Activated CD4-positive, alpha-beta T cell treated with anti-CD3 and anti-CD28 coated beads, Interleukin-2, amount 50 U/mL, for 48 hours (primary cell): ENCODE measurements at regions not wholly inside any gene's neighbourhood (a gene's known extent, or its start where the extent isn't known, plus 50 kb on each side); places are given as distances from the start of the nearest gene placed in this dataset.

Experiments used
- DNase-seq, 2 experiments: peaks; one replicate each; pipeline ENCODE4 v3.0.0-alpha.2; 2020

DNA sequence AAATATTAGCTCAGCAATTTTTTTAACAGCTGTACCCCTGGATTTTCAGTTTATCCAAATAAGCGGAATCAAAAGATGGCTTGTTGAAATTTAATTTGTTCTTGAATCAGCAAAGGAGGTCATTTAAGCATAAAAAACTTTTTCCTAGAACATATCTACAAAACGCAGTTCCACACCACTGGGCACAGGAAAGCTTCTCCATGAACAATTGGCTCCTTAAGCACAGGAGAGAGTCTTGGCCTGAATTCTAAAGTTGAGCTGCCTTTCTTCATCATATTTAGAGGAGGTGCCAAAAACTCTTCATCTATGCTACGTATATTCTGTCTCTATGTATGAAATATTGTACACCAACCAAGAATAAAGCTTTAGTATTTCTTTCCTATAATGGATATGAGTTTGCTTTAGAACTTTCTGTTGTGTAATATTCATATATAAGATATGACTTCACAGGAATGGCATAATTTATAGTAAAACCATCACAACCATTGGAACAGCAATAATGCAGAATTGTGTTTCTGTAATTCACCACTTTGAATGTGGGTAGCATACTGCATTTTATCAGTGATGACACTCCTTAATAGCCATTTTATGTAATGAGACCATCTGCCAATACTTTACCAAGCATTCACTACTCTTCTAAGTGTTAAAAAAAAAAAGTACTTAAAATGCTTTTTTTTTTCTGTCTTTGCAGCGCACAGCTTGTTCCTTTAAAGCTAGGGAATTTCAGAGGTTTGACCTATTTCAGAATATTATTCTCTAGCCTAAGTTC lies 263.7 kb downstream of the SLITRK6 start:
- no peak for DNase-seq

GRCh38 chr13:85533911-85534310 lies 265.3 kb downstream of the SLITRK6 start:
- no peak for DNase-seq

DNA sequence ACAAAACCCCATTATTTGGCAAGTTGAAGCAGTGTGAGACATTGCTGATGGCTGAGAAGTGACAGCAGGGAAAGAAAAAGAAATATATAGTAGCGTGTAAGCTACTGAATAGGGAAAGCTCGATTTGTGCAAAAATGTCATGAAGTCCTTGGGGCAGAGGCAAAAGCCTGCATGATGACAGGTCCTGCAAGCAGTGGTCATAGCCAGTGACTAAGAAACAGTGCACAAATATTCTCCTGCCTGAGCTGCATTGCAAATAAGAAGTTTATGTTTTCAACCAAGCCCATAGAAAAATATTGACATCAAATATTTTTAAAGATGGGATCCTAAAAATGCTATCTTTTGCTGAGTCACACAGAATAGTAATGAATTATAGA lies 270.0 kb downstream of the SLITRK6 start:
- no peak for DNase-seq

DNA sequence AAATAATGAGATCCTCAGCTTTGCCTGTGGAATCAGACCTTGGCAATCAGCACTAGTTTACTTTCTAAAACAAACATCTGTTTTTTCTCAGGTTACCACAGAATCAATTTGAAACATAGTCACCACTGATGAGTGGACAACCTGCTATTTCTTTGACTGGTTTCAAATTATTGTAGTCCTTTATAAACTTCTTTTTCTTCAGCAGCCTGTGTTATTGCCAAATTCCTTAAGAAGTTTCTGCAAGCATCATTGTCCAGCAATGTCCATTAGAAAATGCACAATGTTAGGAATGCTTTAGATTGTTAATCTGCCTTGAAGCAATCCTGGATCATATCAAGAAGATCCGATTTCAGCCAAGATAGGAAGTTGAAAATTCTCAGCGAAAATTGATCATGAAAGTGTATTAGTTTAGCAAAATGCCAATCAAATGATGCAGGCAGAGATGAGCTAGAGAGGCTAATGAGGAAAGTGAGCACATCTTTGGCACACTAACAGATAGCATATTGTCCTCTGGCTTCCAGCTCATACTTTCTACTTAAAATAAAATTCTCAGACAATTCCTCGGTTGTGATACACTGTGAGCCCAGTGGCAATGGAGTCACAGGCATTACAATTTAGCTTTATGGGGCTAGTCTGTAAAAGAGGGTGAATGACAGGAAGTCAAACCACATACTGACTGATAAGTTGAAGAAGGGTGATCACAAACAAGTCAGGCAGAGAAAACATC lies 270.6 kb downstream of the SLITRK6 start:
- no peak for DNase-seq

DNA sequence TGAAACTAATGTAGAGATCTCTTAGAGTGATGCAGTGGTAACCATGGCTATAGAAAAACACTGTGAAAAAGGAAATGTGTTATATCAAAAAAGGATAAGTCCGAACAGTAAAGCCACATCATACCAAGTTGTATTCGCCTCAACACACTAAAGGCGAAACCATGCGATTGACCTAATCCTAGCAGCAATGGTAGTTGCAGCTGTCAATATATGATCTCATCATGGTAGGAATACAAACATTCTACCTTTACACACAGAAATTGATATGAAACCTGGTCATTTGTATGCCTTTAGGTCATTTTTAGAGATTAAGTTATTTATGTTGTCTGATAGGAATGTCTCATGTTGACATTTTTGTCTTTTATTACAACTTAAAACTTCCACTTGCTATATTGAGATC lies 271.9 kb downstream of the SLITRK6 start:
- DNase-seq = no peak

DNA sequence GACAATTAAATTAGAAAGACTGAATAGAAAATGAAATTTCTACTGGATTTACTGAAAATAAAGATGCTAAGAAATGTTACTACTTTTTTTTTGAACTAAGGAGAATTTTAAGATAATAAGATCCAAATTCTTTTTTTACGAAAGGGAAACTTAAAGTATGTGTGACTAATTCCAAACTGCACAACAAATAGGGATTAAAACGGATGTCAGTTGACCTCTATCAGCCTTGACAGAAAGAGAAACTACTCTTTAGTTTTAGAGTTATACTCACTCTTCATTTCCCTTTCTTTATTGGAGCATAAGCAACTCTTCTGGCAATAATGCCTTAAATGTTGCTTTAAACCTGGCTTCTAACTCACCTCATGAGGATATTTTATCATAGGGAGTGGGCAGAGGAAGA lies 273.8 kb downstream of the SLITRK6 start:
- DNase-seq = no peak

DNA sequence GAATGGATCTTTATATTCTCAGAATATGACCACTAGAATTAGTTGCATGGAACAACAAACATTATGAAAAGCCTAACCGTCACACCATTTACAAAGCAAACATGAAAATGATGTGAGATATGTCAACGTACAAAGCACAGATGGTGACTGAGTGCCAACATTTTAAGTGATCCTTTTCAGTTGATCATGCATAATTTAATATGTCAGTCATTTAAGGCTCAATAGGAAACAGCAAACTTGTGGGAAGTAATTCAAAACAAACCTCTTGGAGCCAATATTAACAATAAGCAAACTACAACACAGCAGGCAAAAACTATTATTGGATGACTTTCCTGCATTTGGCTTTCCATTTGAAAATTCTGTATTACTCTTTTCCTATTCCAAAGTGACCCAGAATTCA lies 277.6 kb downstream of the SLITRK6 start:
- no peak for DNase-seq

GRCh38 chr13:85520445-85520844 lies 278.8 kb downstream of the SLITRK6 start:
- DNase-seq = no peak

GRCh38 chr13:85519363-85519762 lies 279.9 kb downstream of the SLITRK6 start:
- no peak for DNase-seq

DNA sequence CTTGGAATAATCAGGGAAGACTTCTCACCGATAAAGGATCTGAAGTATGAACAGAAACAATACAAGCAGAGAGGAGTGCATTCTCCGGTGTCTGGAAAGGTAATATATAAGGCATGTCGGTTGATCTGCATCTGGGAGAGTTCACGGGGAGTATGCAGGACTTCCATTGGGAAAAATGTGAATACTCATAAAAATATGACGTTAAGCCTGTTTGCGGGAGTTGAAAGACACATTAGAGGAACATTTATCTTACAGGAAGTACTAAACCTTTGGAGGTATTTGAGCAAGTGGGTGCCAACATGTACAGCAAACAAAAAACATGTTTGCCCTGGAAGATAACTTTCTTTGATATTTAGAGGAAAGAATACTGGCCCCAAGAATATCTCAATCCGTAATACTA lies 286.8 kb downstream of the SLITRK6 start:
- no peak for DNase-seq

GRCh38 chr13:85509512-85509911 lies 289.7 kb downstream of the SLITRK6 start:
- DNase-seq = no peak

DNA sequence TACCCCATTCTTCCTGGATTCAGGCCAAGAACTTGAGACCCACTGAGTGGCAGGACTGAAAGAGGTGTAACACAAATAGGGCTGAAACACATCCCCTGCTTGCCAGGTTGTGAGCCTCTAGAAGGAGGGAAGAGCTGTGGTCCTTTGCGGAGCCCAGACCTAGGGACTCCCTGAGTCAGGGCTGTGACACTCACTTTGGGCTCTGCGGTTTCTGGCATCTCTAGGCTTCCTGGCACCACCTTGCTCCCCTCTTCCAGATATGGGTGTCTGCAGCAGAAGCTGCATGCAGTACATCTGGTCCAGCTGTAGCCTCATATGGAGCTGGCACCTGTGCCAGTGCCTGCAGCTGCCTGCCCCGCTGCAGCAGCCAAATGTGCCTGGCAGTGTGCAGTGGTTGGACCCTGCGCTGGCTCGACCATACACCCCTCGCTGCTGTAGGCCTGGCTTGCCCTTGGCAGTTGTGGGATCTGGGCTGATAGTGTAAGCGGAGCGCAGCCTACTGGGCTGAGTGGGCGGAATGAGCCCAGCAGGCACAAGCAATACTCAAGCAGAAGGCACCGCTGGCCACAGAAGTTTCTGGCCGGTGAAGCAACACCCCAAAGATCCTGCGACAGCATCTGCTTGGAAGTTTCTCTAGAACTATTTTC lies 290.4 kb downstream of the SLITRK6 start:
- no peak for DNase-seq

- DNase-seq = no peak
These were observed 295.4 kb downstream of the SLITRK6 start for GRCh38 chr13:85503797-85504196.

- DNase-seq = no peak
These were observed 297.6 kb downstream of the SLITRK6 start for GRCh38 chr13:85501616-85502015.

DNA sequence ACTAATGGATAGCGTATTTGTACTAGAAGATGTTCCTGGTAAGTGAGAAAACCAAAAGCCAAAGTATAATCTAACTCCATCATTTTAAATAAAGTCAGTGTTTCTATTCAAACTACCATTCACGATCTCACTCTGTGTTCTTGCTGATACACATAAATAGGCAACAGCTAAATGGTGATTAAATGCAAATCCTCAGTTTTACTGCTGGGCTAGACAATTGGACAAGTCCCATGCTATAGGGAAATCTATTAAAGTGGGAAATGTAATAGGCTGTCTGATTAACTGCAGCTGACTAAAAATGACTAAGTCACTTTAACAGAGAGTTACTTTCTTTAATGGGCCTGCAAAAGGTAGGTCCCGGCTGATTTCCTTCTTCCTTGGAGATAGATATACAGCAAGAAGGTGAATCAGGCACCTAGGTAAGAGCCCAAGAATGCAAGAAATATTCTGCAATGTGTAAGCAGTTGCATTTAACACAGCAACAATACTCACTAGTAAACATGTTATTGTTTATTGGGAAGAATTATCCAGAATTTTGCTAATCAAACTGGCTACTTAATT lies 298.4 kb downstream of the SLITRK6 start:
- no peak for DNase-seq

GRCh38 chr13:85498774-85499173 lies 300.4 kb downstream of the SLITRK6 start:
- no peak for DNase-seq

GRCh38 chr13:85497652-85498051 lies 301.6 kb downstream of the SLITRK6 start:
- no peak for DNase-seq

- DNase-seq = no peak
These were observed 306.9 kb downstream of the SLITRK6 start for GRCh38 chr13:85492283-85492682.

DNA sequence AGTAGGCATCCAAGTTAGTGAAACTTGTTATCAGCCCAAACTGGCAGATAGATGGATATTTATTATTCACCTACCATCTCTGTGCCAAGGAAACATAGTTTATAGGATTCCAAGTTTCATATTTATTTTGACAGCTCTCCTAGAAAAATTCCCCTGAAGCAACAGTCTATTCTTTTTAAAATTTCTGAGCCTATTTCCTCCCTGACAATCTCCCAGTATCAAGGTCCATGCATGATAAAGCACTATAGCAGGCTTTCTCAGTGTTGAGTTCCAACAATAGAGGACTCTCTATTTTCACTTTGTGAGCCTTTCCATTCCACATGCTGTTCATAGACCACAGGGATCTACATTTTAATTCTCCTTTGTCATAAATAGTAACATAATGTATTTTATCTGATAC lies 312.6 kb downstream of the SLITRK6 start:
- DNase-seq = no peak

DNA sequence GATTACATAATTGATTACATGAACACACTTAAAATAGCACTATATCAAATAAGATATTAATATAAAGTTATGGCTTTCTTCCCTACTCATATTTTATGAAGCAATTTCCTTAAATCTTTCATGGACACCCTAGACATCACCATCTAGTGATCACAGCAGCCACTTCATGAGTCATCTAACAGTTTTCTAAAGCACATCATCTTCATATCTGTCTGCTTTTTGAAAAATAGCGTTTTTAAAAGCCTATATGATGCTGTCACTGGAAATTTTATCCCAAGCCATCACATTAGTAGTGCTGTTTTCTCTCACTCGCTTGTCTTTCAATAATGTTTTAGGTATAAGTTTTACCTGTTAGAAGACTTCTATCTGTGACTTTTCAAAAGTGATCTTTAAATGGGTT lies 326.1 kb downstream of the SLITRK6 start:
- no peak for DNase-seq

DNA sequence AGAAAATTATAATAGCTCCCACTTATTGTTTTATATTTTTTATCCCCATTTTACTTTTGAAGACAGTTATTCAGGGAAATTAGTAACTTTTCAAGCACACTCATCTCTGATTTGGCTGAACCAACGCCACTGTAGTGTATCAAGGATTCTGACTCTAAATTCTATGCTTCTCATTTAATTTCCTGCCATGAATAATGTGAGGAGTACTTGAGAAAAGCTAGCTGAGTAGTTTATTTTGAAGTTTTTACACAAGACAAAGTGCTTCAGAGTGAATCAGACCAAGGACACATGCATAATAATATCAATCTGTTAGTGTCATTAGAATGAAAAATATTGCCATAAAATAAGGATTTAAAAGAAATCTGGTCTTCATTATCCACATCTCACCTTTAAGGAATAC lies 329.9 kb downstream of the SLITRK6 start:
- DNase-seq = no peak

GRCh38 chr13:85462792-85463425 lies 336.3 kb downstream of the SLITRK6 start:
- no peak for DNase-seq

- no peak for DNase-seq
These were observed 337.6 kb downstream of the SLITRK6 start for GRCh38 chr13:85461621-85462020.
